HG02840 (cell line): ENCODE measurements at regions not wholly inside any gene's neighbourhood (a gene's known extent, or its start where the extent isn't known, plus 50 kb on each side); places are given as distances from the start of the nearest gene placed in this dataset.

Experiments used
- ATAC-seq: cut with Tn5 transposase; IDR thresholded peaks from one replicate; pipeline ENCODE4 v1.9.1; 2021; ENCODE audit warnings: mild to moderate bottlenecking, moderate library complexity, moderate number of reproducible peaks; ENCODE audit not compliant: unreplicated experiment, low FRiP score

DNA sequence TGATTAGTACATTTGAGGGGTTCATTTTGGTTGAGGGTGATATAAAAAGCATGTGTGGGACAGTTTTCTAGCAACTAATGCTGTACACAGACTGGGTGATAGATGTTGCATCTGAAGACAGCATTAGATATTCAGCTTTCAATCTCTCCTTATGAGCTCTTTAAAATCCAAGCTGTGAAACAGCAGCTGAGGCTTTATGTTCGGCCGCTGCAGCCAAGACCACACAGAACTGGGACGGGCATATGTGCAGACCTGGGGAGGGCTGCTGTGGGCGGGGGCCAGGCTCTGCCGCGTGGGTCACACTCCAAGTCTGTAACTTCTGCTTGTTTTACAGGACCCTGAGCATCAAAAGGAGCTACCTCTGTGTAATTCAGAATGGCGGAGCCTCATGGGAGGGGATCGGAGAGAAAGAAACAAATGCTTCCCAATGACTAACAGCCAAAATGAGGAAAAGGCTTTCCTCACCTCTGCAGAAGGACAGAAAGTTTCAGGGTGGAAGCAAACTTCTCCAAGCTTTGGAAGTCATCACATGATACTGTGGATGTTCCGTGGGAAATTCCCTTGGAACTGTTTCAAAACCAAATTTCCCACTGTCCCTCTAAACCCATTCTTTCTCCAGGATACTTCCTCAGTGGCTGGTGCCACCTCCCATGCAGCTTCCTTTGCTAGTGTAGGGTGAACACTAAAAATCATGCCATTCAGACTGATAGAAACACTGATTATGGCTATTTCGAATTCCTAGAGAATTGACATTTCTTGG lies 711.9 kb upstream of the ID2 start:
- no peak for ATAC-seq

DNA sequence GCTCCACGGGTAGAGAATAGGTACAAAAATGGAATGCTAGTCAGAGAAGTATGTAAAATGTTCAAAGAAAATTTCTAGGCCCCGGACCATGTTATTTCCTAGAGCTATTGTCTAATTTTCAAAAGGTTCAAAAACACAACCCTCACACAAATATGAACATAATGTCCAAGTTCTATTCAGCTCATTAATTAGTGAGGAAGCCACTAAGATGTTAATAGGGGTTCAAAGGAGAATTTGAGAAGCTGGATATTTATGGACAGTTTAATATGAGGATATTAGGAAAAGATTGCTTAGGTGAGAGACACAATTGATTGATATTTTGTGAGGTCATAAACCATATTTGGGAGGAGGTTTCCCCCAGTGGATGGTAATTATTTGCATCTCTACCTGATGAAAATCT lies 710.6 kb upstream of the ID2 start:
- no peak for ATAC-seq

DNA sequence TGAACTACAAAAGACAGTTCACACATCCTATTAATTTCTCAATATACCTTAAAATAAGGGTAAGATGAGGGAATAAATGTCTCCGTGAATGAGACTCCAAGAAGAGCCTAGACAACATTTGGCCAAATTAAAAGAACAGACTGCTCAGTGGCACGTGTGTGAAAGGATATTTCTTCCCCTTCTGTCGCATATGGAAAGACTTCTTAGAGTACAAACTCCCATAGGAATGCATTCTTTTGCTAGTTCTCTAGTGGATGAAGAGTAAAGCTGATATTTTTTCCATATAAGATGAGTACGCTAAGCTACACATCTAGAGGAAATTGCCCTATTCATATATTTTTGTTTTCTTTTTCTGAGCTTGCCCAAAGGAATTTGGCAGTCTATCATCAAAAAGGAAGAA lies 710.0 kb upstream of the ID2 start:
- ATAC-seq, result no peak

DNA sequence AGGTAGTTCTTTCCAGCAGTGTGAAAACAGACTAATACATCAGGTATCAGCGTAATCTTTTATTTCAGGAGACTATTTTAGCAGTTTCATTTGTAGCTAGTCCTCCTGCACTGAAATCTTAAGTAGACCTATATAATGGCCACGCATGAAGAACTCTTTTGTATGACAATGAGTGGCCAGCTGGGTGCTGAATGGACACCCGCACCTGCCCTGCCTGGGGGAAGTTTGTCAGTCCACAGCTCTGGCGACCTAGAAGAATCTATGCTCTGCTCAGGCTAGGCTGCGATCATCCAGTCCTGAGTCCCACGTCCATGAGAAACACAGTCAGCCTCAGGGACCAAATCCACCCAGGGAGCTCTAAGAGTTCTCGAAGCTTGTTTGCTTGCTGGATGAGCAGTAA lies 709.2 kb upstream of the ID2 start:
- ATAC-seq, result no peak

GRCh38 chr2:7973801-7974480 lies 707.9 kb upstream of the ID2 start:
- ATAC-seq, result no peak

GRCh38 chr2:7974936-7975335 lies 706.9 kb upstream of the ID2 start:
- ATAC-seq, result no peak

DNA sequence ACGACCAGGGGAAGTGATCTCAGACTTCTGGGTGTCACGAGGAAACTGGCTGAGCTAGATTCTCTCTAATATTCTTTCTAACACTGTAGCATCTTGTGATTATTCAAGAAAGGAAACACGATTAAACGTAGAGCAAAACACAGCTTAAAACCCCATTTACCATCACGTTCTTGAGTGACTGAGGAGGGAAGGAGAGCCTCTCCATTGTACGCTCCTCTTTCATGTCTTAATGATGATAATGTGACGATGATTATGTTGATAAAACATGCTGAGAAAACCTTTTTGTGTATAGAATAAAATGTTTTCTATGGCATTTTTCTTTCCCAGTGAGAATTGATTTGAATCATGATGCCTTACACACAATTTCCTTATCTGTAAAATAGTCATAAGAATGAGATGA lies 705.6 kb upstream of the ID2 start:
- no peak for ATAC-seq

DNA sequence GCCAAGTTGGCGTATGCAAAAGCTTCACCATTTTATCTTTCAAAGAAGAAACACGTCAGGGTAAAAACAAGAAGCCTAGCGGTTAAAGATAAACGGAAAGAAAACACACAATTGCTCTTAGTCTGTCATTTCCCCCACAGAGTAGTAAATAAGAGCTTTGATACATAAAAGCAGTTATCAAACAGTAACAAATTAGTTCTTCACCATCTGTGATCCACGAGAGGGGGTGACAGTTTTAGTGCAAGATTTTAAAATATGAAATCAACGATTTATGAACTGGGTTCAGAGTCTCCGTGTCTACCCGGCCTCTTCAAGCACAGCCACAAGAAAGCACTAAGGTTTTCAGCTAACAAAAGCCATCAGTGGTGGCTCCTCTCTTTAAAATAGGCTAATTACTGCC lies 703.9 kb upstream of the ID2 start:
- ATAC-seq, result no peak

DNA sequence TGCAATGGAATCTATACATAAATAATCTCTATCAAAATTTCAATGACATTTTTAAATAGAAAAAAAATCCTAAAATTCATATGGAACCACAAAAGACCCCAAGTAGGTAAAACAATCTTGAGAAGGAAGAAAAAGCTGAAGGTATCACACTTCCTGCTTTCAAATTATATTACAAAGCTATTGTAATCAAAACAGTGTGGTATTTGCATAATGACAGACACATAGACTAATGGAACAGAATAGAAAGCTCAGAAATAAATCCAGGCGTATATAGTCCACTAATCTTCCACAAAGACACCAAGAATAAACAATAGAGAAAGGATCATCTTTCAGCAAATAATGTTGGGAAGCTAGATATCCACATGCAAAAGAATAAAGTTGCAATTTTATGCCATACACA lies 699.8 kb upstream of the ID2 start:
- ATAC-seq, result no peak

DNA sequence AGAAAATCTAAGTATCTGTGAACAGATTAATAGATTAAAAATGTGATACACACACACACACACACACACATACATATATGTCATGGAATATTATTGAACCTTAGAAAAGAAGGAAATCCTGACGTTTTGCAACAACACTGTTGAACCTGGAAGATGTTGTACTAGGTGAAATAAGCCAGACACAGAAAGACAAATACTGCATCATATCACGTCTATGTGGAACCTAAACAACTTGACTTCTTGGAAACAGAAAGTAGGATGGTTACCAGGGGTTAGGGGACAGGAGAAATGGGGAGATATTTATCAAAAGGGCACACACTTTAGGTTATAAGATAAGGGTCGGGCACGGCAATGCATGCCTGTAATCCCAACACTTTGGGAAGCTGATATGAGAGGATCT lies 698.4 kb upstream of the ID2 start:
- ATAC-seq, result no peak

- ATAC-seq, result no peak
Observed at GRCh38 chr2:7983912-7984311, 697.9 kb upstream of the ID2 start.

DNA sequence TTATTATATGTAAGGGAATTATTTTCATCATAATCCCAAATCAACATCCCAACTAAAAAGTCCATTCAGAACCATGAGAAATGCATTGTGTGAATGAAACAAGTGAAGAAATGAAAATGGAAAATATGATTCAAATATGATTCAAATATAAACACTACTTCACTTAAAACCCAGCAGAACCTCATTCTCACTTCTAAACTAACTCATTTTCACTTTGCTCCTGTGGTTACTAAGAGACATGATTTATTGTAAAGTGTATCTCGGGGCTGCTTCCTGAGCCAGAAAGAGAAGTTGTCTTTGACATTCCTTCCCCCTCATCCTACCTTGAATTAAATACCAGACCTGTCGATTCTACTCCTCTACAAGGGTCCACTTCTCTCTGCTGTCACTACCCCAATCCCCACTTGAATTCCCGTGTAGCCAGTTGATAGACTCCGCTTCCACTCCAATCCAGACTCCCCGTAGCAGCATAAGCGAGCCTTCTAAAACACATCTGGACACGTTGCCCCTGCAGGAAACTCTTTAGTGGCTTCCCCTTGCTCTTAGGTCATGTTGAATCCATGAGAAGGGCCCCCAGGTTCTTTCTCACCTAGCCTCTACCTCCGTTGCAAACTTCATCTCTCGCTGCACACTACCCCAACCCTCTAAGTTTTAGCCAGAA lies 697.0 kb upstream of the ID2 start:
- no peak for ATAC-seq

DNA sequence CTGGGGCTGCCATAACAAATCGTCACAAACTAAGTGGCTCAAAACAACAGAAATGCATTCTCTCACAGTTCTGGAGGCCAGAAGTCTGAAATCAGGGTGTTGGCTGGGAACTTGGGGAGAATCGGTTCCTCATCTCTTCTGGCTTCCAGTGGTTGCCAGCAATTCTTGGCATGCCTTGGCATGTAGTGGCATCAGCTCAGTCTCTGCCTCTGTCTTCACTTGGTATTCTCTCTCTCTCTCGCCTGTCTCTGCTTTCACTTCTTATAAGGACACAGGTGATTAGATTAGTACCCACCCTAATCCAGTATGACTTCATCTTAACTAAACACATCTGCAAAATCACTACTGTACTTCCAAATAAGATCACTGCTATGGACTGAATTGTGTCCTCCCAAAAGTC lies 695.4 kb upstream of the ID2 start:
- ATAC-seq, result no peak

GRCh38 chr2:7987992-7988391 lies 693.9 kb upstream of the ID2 start:
- no peak for ATAC-seq

DNA sequence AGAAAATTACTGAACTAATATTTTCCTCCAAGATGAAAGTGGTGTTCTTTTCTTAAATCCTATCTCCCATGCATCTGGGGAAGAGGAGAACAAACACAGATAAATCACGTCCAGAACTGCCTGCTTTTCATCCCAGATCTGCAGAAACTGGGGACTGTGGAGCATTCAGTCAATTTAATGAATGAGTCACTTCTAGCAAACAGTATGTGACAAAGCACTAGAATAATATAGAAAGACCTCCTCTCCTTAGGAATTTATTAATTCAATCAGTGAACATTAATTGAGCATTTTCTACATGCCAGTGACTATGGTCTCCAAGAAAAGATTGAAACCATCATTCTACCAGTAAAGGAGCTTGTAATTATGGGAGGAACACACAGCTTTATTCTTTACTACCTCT lies 693.4 kb upstream of the ID2 start:
- ATAC-seq, result no peak

DNA sequence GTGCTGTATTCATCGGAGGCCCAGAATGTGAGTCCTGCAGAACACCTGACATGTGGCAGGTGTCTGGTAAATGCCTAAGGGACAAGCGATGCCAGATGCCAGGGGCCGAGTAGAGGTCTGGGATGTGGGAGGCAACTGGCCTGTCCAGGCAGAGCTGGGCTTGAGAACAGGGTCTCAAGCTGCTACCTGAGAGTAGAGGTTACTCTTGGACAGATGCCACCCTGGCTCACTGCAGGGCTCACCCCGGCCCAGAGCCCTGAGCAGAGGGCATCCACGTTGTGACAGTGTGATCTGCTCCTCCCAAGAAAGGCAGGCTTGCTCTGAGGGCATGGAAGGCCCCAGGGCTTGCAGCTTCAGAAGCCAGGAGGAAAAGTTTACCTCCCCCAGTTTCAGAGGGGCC lies 692.0 kb upstream of the ID2 start:
- no peak for ATAC-seq

- no peak for ATAC-seq
Observed at GRCh38 chr2:7992612-7993602, 688.9 kb upstream of the ID2 start.

GRCh38 chr2:7994397-7994951 lies 687.4 kb upstream of the ID2 start:
- no peak for ATAC-seq

DNA sequence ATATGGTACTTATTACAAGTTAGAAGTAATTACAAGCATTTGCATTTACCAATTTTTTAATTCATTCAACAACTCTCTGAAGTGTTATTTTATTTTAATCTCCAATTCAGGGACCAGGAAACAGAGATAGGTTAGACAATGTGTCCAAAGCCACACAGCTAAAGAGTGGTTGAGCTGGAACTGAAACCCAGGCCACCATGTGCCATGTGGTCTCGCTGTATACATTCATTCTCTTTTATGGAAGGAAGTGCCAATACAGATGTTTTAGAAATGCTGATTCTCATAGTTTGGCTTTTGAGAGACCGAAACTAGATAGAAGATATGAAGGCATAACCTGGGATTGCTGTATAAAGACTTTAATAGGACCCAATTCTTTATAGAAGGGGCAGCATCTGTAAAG lies 684.6 kb upstream of the ID2 start:
- ATAC-seq, result no peak
